Esophagus squamous epithelium (tissue), 5 donors: ENCODE measurements at regions not wholly inside any gene's neighbourhood (a gene's known extent, or its start where the extent isn't known, plus 50 kb on each side); places are given as distances from the start of the nearest gene placed in this dataset.

Experiments used
- DNase-seq: peaks from one replicate; lab custom pipeline; 2025; lab: John Stamatoyannopoulos, UW
- H3K27ac ChIP-seq, 4 donors: fragments of 200-600 bp; sonication (generic); one replicate each; pipeline ENCODE4 v1.5.1; 2016 to 2019; ENCODE audit warnings: mild to moderate bottlenecking in 1 of 4
- H3K27me3 ChIP-seq, 4 donors: fragments of 200-600 bp; sonication (generic); 1 replicate in 3 of 4; 2 replicates in 1 of 4; pipeline versions ENCODE4 v1.5.1 to v1.6.0; 2017 to 2021; ENCODE audit warnings: antibody characterized with exemption in 1 of 4
- H3K36me3 ChIP-seq, 3 donors: fragments of 200-600 bp; sonication (generic); one replicate each; pipeline ENCODE4 v1.5.1; 2016 to 2019
- H3K4me1 ChIP-seq, 3 donors: fragments of 200-600 bp; sonication (generic); one replicate each; pipeline ENCODE4 v1.5.1; 2017 to 2019
- H3K4me3 ChIP-seq, 4 donors: fragments of 200-600 bp; sonication (generic); 1 replicate in 3 of 4; 2 replicates in 1 of 4; pipeline ENCODE4 v1.5.1; 2016 to 2019; ENCODE audit warnings: mild to moderate bottlenecking in 2 of 4, moderate library complexity in 1 of 4
- H3K9me3 ChIP-seq, 3 donors: fragments of 200-600 bp; sonication (generic); one replicate each; pipeline ENCODE4 v1.5.1; 2016 to 2019
- CTCF ChIP-seq, 6 experiments: fragments of 450-650 bp in 4 of 6; fragments of 200-600 bp in 2 of 6; sonication (generic) in 2 of 6; IDR thresholded peaks; one replicate each; pipeline ENCODE4 v1.5.1; 2016 to 2019; ENCODE audit warnings: antibody characterized with exemption in 6 of 6, mild to moderate bottlenecking in 4 of 6, moderate library complexity in 4 of 6
- POLR2A ChIP-seq, 4 donors: fragments of 450-650 bp; IDR thresholded peaks; one replicate each; pipeline ENCODE4 v1.6.1; 2017; ENCODE audit warnings: antibody characterized with exemption in 4 of 4, mild to moderate bottlenecking in 4 of 4, moderate library complexity in 3 of 4
- WGBS, 2 donors: methylation state at CpG; one replicate each; pipeline ENCODE4 v1.1.5; 2018; 5-methylcytosine and 5-hydroxymethylcytosine counted together
- intact Hi-C: fragments of 100-400 bp; cut with DNase I; formaldehyde crosslinking; loops from one replicate; pipeline ENCODE4 v1.15.0; 2022
- donor health status: DM: yes; HTN: yes; CAD: no.

GRCh38 chr4:111775556-111776297 lies 369.5 kb upstream of the FAM241A start:
- Histone ChIP-seq H3K27ac (no peak overlapping the region), H3K4me3 (no peak overlapping the region), H3K27me3 (peaks cover 0 to 40% (median 0%) of the 10 kb centered on the region in 4 donors), H3K4me1 (no peaks in the 10 kb centered on the region), H3K9me3 (no peaks in the 10 kb centered on the region), H3K36me3 (no peaks in the 10 kb centered on the region)
- intact Hi-C loops, result loop anchor here (2.0 kb wide), 1 partner anchor 13 kb away; no protein-coding TSS in a partner anchor
- TF ChIP-seq CTCF (IDR thresholded peaks at IDR 0.05), result no peak
- no peak for TF ChIP-seq POLR2A (IDR thresholded peaks at IDR 0.05)
- 47 to 60% methylated on average over 4 of the region's 4 CpGs for WGBS, 2 donors
- no peak for DNase-seq

- DNase-seq, result no peak
- no peaks in the 10 kb centered on the region for H3K4me1 ChIP-seq
- no peaks in the 10 kb centered on the region for H3K36me3 ChIP-seq
- peaks cover 0 to 40% (median 0%) of the 10 kb centered on the region in 4 donors for H3K27me3 ChIP-seq
- no peak for TF ChIP-seq POLR2A (IDR thresholded peaks at IDR 0.05)
- TF ChIP-seq CTCF (IDR thresholded peaks at IDR 0.05), result no peak
- no peak overlapping the region for H3K27ac ChIP-seq
- H3K9me3 ChIP-seq, result no peaks in the 10 kb centered on the region
- intact Hi-C loops, result loop anchor here (2.0 kb wide), 1 partner anchor 14 kb away; no protein-coding TSS in a partner anchor
- H3K4me3 ChIP-seq, result no peak overlapping the region
- WGBS, 2 donors, result 50 to 62% methylated on average over 1 of the region's 1 CpG
Observed at GRCh38 chr4:111776561-111776960, 368.7 kb upstream of the FAM241A start.

- Histone ChIP-seq H3K36me3 (no peaks in the 10 kb centered on the region), H3K4me1 (no peaks in the 10 kb centered on the region), H3K27me3 (peaks cover 0 to 22% (median 0%) of the 10 kb centered on the region in 4 donors), H3K4me3 (no peak overlapping the region), H3K27ac (no peak overlapping the region), H3K9me3 (no peaks in the 10 kb centered on the region)
- 71 to 82% methylated on average over 1 of the region's 1 CpG for WGBS, 2 donors
- intact Hi-C loops, result no loop called here
- DNase-seq, result no peak
- TF ChIP-seq CTCF (IDR thresholded peaks at IDR 0.05) (no peak), POLR2A (IDR thresholded peaks at IDR 0.05) (no peak)
Observed at GRCh38 chr4:111778543-111778942, 366.7 kb upstream of the FAM241A start.

- Histone ChIP-seq H3K36me3 (no peaks in the 10 kb centered on the region), H3K27ac (no peak overlapping the region), H3K27me3 (peaks cover 0 to 33% (median 0%) of the 10 kb centered on the region in 4 donors), H3K4me3 (no peak overlapping the region), H3K4me1 (no peaks in the 10 kb centered on the region), H3K9me3 (no peaks in the 10 kb centered on the region)
- intact Hi-C loops, result no loop called here
- no peak for DNase-seq
- TF ChIP-seq CTCF (IDR thresholded peaks at IDR 0.05) (no peak), POLR2A (IDR thresholded peaks at IDR 0.05) (no peak)
- 79 to 88% methylated on average over 2 of the region's 2 CpGs for WGBS, 2 donors
Observed at GRCh38 chr4:111780965-111781364, 364.3 kb upstream of the FAM241A start.

- Histone ChIP-seq H3K9me3 (no peaks in the 10 kb centered on the region), H3K4me3 (no peak overlapping the region), H3K27me3 (peaks cover 0 to 39% (median 0%) of the 10 kb centered on the region in 4 donors), H3K4me1 (no peaks in the 10 kb centered on the region), H3K27ac (no peak overlapping the region), H3K36me3 (no peaks in the 10 kb centered on the region)
- TF ChIP-seq POLR2A (IDR thresholded peaks at IDR 0.05) (no peak), CTCF (IDR thresholded peaks at IDR 0.05) (no peak)
- intact Hi-C loops, result no loop called here
- no peak for DNase-seq
- 48 to 57% methylated on average over 5 of the region's 5 CpGs for WGBS, 2 donors
Observed at GRCh38 chr4:111781611-111782010, 363.6 kb upstream of the FAM241A start.
